AG10803 (cell line): ENCODE measurements at regions not wholly inside any gene's neighbourhood (a gene's known extent, or its start where the extent isn't known, plus 50 kb on each side); places are given as distances from the start of the nearest gene placed in this dataset.

Experiments
- DNase-seq: peaks from one replicate; pipeline ENCODE4 v3.0.0; 2010; ENCODE audit warnings: low read depth
- H3K4me3 ChIP-seq: 2 replicates; pipeline ENCODE4 v1.5.1; 2011; ENCODE audit warnings: mild to moderate bottlenecking, low read length, control low read depth
- CTCF ChIP-seq: conservative IDR thresholded peaks from 2 replicates; pipeline ENCODE4 v1.5.1; 2011; ENCODE audit warnings: mild to moderate bottlenecking, low read length, control low read depth, inconsistent platforms

GRCh38 chr10:128996092-128996491 lies 470.9 kb upstream of the MGMT start:
- H3K4me3 ChIP-seq = no peak overlapping the region
- no peak for TF ChIP-seq CTCF
- DNase-seq = no peak

GRCh38 chr10:128998101-128998805 lies 468.8 kb upstream of the MGMT start:
- DNase-seq = no peak
- TF ChIP-seq CTCF = no peak
- H3K4me3 ChIP-seq = no peak overlapping the region

GRCh38 chr10:129004398-129004797 lies 462.6 kb upstream of the MGMT start:
- H3K4me3 ChIP-seq = no peak overlapping the region
- no peak for TF ChIP-seq CTCF
- no peak for DNase-seq

- no peak for TF ChIP-seq CTCF
- DNase-seq = no peak
- H3K4me3 ChIP-seq = no peak overlapping the region
Measured at GRCh38 chr10:129005080-129005479, 462.0 kb upstream of the MGMT start.

GRCh38 chr10:129005804-129006203 lies 461.2 kb upstream of the MGMT start:
- no peak for TF ChIP-seq CTCF
- H3K4me3 ChIP-seq = no peak overlapping the region
- no peak for DNase-seq

GRCh38 chr10:129018511-129018910 lies 448.5 kb upstream of the MGMT start:
- H3K4me3 ChIP-seq = no peak overlapping the region
- TF ChIP-seq CTCF = no peak
- DNase-seq = no peak

- no peak for TF ChIP-seq CTCF
- H3K4me3 ChIP-seq = no peak overlapping the region
- DNase-seq = no peak
Measured at GRCh38 chr10:129020651-129021330, 446.2 kb upstream of the MGMT start.
